Activated T-cell treated with anti-CD3 and anti-CD28 coated beads, Interleukin-2, amount 50 U/mL, for 72 hours (primary cell): ENCODE measurements at regions not wholly inside any gene's neighbourhood (a gene's known extent, or its start where the extent isn't known, plus 50 kb on each side); places are given as distances from the start of the nearest gene placed in this dataset.

Source experiments
- ATAC-seq, 2 donors: fragments of 150-1000 bp; cut with Tn5 transposase; replicated peaks in 1 of 2; 2 replicates each; pipeline ENCODE4 v1.10.0; 2021; ENCODE audit warnings: moderate library complexity in 2 of 2, mild to moderate bottlenecking in 1 of 2
- DNase-seq, 2 donors: peaks; one replicate each; pipeline ENCODE4 v3.0.0; 2021 to 2022; ENCODE audit warnings: mixed read lengths in 1 of 2
- H3K27ac Mint-ChIP-seq: one replicate; pipeline ENCODE4 v1.8.0; 2022; ENCODE audit warnings: mild to moderate bottlenecking, moderate library complexity, mixed read lengths
- H3K27me3 Mint-ChIP-seq: one replicate; pipeline ENCODE4 v1.8.0; 2022; ENCODE audit warnings: low read depth, mixed read lengths
- H3K36me3 Mint-ChIP-seq, 2 donors: one replicate each; pipeline ENCODE4 v1.8.0; 2022; ENCODE audit warnings: mixed read lengths in 2 of 2, mild to moderate bottlenecking in 1 of 2; ENCODE audit not compliant: insufficient read depth in 2 of 2
- H3K4me1 Mint-ChIP-seq: one replicate; pipeline ENCODE4 v1.8.0; 2022; ENCODE audit warnings: low read depth, mixed read lengths
- H3K4me3 Mint-ChIP-seq, 2 donors: one replicate each; pipeline ENCODE4 v1.8.0; 2022; ENCODE audit warnings: mild to moderate bottlenecking in 2 of 2, mixed read lengths in 2 of 2, moderate library complexity in 2 of 2
- H3K9me3 Mint-ChIP-seq, 2 donors: one replicate each; pipeline ENCODE4 v1.8.0; 2022; ENCODE audit warnings: mixed read lengths in 2 of 2

DNA sequence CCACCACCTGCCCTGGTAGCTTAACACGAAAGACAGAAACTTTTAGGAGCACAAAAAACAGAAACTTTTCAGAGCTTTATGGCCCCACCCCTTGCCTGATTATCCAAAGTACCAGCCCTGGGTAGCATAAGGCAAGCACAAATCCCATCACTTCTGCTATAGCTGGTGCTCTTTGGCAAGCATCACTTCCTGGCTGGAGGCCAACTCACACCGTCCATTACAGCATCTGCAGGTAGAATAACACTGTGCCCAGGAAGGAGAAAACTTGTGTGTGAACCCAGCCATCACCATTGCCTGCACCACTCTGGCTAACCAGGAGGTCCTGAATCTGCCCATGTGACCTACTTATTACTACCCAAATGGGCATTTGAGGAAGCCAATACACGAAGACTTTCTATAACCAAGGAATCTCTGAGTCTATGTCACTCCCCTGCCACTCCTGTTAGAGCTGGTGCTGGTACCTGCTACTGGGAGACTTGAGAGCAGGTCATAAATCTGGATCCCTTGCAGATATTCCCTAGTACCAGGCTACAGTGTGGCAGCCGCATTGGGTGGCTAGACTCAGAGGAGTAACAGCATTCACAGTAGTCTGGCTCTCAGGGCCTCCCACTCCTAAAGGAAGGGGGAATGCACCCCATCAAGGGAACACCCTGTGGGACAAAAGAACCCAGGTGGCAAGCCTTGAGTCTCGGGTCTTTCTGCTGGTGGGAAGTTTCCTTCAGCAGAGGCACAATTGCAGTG is 73.3 kb upstream of the AKAP13 start:
- H3K36me3 Mint-ChIP-seq: peaks cover 0 to 3% of the 10 kb centered on the region in 2 donors

DNA sequence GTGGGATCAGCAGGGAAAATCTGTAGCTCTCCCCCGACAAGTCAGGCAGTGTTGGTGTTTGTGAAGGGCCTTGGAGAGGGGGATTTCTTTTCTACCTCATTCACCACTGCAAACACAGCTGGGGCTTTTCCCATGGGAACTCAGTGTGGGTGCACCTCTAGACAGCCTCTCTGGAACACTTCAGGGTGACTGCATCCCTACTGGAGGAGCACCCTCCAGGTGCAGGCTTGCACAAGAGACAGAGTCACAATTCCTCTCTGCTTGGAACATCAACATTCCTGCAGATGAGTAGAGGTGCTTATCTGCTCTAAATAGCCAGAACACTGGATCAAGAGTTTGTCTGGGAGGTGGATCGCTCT is 72.7 kb upstream of the AKAP13 start:
- no peak overlapping the region for H3K27ac Mint-ChIP-seq
- H3K4me1 Mint-ChIP-seq: peaks cover 14% of the 10 kb centered on the region
- ATAC-seq (no peak), DNase-seq (no peak)
- H3K4me3 Mint-ChIP-seq: no peak overlapping the region
- H3K27me3 Mint-ChIP-seq: no peaks in the 10 kb centered on the region
- peaks cover 0 to 3% of the 10 kb centered on the region in 2 donors for H3K36me3 Mint-ChIP-seq
- no peaks in the 10 kb centered on the region for H3K9me3 Mint-ChIP-seq

More for the DNA sequence above, 73.3 kb upstream of the AKAP13 start:
- no peak overlapping the region for H3K27ac Mint-ChIP-seq
- DNase-seq (no peak), ATAC-seq (no peak)
- H3K4me3 Mint-ChIP-seq: no peak overlapping the region
- H3K27me3 Mint-ChIP-seq: no peaks in the 10 kb centered on the region
- H3K4me1 Mint-ChIP-seq: peaks cover 16% of the 10 kb centered on the region
- H3K9me3 Mint-ChIP-seq: no peaks in the 10 kb centered on the region

DNA sequence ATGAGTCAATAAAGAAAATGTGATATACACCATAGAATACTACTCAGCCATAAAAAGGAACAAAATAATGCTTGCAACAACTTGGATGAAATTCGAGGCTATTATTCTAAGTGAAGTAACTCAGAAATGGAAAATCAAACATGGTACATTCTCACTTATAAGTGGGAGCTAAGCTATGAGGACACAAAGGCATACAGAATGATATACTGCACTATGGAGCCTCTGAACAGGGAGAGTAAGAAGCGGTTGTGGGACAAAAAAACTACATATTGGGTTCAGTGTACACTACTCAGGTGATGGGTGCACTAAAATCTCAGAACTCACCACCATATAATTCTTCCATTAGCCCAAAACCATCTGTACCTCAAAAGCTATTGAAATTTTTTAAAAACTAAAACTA is 68.8 kb upstream of the AKAP13 start:
- DNase-seq: no peak
- Mint-ChIP-seq H3K4me1 (peaks cover 45% of the 10 kb centered on the region), H3K9me3 (no peaks in the 10 kb centered on the region)

DNA sequence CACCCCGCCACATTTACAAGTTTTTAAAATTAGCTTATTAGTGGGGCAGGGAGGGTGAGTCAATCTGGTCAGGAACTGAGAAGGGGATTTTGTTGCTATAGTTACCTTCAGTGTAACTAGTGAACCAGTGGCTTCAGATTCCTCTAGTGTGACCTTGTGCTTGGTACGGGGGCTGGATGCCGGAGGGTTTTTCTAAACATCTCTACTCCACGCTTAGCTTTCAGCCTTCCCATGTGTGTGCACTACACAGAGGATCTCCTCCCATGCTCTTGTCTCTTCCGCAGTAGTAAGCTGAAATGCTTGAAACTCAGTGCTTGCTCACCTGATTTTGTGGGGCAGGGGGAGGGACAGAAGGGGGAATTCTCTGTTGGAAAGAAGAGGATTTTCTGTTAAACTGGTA is 67.9 kb upstream of the AKAP13 start:
- H3K36me3 Mint-ChIP-seq: peaks cover 0 to 3% of the 10 kb centered on the region in 2 donors
- peak overlapping the region in 1 of 2 donors; percentile 9 for H3K4me3 Mint-ChIP-seq
- ATAC-seq: peak in 1 of 2 donors; percentile 45
- no peak overlapping the region for H3K27ac Mint-ChIP-seq
- no peak for DNase-seq
- peaks cover 53% of the 10 kb centered on the region for H3K4me1 Mint-ChIP-seq
- no peaks in the 10 kb centered on the region for H3K27me3 Mint-ChIP-seq
- H3K9me3 Mint-ChIP-seq: no peaks in the 10 kb centered on the region

More for the DNA sequence above, 68.8 kb upstream of the AKAP13 start:
- Mint-ChIP-seq H3K27ac (no peak overlapping the region), H3K27me3 (no peaks in the 10 kb centered on the region), H3K4me3 (no peak overlapping the region), H3K36me3 (peaks cover 0 to 3% of the 10 kb centered on the region in 2 donors)
- ATAC-seq: no peak

DNA sequence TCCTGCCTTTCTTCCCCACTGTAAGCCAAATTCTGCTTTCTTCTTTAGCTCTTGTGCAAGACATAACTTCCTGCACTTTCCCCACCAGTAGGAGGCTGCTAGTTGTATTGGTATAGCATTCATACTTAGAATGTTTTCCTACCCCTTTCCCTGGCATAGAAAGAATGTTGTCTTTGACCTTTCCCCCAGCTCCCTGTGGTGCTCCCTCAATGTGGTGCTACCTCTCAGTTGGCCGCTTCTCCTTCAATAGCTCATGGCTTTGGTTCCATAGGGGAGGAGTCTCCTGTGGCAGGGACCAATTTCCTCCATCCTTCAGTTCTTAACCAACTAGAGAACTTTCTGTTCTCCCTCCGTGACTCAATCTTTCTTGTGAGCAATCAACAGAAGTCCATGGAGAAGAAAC is 67.5 kb upstream of the AKAP13 start:
- no peak for ATAC-seq
- Mint-ChIP-seq H3K27me3 (no peaks in the 10 kb centered on the region), H3K27ac (no peak overlapping the region), H3K9me3 (no peaks in the 10 kb centered on the region), H3K36me3 (peaks cover 0 to 3% of the 10 kb centered on the region in 2 donors), H3K4me1 (peaks cover 57% of the 10 kb centered on the region), H3K4me3 (peak overlapping the region; percentile 7 to 9)
- no peak for DNase-seq

- no peaks in the 10 kb centered on the region for H3K9me3 Mint-ChIP-seq
- DNase-seq: no peak
- ATAC-seq: no peak
- H3K4me3 Mint-ChIP-seq: peak overlapping the region in 1 of 2 donors; percentile 9
- peaks cover 0 to 3% of the 10 kb centered on the region in 2 donors for H3K36me3 Mint-ChIP-seq
- peaks cover 61% of the 10 kb centered on the region for H3K4me1 Mint-ChIP-seq
- no peaks in the 10 kb centered on the region for H3K27me3 Mint-ChIP-seq
- no peak overlapping the region for H3K27ac Mint-ChIP-seq
These were observed 67.1 kb upstream of the AKAP13 start for GRCh38 chr15:85313339-85313738.

GRCh38 chr15:85314146-85314545 is 66.3 kb upstream of the AKAP13 start:
- H3K4me1 Mint-ChIP-seq: peaks cover 62% of the 10 kb centered on the region
- H3K27ac Mint-ChIP-seq: no peak overlapping the region
- H3K36me3 Mint-ChIP-seq: peaks cover 0 to 3% of the 10 kb centered on the region in 2 donors
- H3K4me3 Mint-ChIP-seq: no peak overlapping the region
- ATAC-seq: no peak
- no peaks in the 10 kb centered on the region for H3K27me3 Mint-ChIP-seq
- DNase-seq: no peak
- no peaks in the 10 kb centered on the region for H3K9me3 Mint-ChIP-seq

GRCh38 chr15:85314633-85315032 is 65.8 kb upstream of the AKAP13 start:
- ATAC-seq (peak; percentile 43 to 51), DNase-seq (no peak)
- peaks cover 2 to 3% of the 10 kb centered on the region in 2 donors for H3K36me3 Mint-ChIP-seq
- H3K9me3 Mint-ChIP-seq: no peaks in the 10 kb centered on the region
- no peak overlapping the region for H3K4me3 Mint-ChIP-seq
- peak overlapping the region; percentile 85 for H3K27ac Mint-ChIP-seq
- H3K27me3 Mint-ChIP-seq: no peaks in the 10 kb centered on the region
- peaks cover 66% of the 10 kb centered on the region for H3K4me1 Mint-ChIP-seq

DNA sequence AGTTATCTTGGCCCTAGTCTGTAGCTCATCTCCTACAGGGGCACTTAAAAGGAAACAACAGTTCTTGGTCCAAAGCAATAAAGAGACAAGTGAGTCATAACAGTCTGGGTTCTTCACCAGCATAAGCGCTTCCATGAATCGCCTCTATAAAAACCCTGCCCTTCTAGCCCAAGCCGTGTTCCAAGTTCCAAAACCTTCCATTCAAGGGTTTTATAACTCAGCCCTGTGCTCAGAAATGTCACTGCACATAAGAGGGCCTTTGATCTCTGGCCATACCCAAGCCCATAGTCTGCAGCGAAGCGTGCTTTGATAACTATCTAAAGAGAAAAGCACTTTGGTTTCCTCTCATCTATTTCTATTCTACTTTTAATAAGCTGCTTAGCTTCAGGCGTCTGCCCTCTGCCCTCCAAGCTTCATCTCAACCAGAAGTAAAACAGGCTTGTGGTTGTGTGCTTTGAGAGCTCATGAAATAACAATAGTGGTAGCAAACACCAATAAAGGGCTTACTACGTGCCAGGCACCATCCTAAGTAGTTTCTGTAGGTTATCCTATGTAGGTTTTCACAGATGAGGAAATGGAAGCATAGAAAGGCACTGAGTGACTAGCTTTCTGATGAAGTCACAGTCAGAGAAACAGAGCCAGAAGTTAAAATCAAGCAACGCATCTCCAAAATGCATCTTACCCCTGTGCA is 64.0 kb upstream of the AKAP13 start:
- DNase-seq: no peak

GRCh38 chr15:85318048-85318731 is 62.2 kb upstream of the AKAP13 start:
- peak; percentile 80 to 82 for ATAC-seq
- peaks cover 3% of the 10 kb centered on the region in 2 donors for H3K36me3 Mint-ChIP-seq
- peaks cover 57% of the 10 kb centered on the region for H3K4me1 Mint-ChIP-seq
- H3K9me3 Mint-ChIP-seq: peaks cover 0 to 1% of the 10 kb centered on the region in 2 donors
- DNase-seq: peak; percentile 21 to 38
- no peak overlapping the region for H3K27ac Mint-ChIP-seq
- peak overlapping the region; percentile 32 to 51 for H3K4me3 Mint-ChIP-seq
- no peaks in the 10 kb centered on the region for H3K27me3 Mint-ChIP-seq

More for the DNA sequence above, 64.0 kb upstream of the AKAP13 start:
- Mint-ChIP-seq H3K36me3 (peaks cover 0 to 2% of the 10 kb centered on the region in 2 donors), H3K9me3 (no peaks in the 10 kb centered on the region), H3K4me1 (peaks cover 66% of the 10 kb centered on the region), H3K4me3 (peak overlapping the region; percentile 62 to 77), H3K27ac (peak overlapping the region; percentile 78), H3K27me3 (no peaks in the 10 kb centered on the region)
- peak; percentile 63 to 70 for ATAC-seq

GRCh38 chr15:85318732-85319076 is 61.7 kb upstream of the AKAP13 start:
- no peaks in the 10 kb centered on the region for H3K27me3 Mint-ChIP-seq
- ATAC-seq (peak in 1 of 2 donors; percentile 22), DNase-seq (no peak)
- no peak overlapping the region for H3K27ac Mint-ChIP-seq
- H3K4me3 Mint-ChIP-seq: peak overlapping the region; percentile 32 to 51
- H3K9me3 Mint-ChIP-seq: peaks cover 0 to 2% of the 10 kb centered on the region in 2 donors
- H3K4me1 Mint-ChIP-seq: peaks cover 55% of the 10 kb centered on the region
- peaks cover 4 to 5% of the 10 kb centered on the region in 2 donors for H3K36me3 Mint-ChIP-seq

DNA sequence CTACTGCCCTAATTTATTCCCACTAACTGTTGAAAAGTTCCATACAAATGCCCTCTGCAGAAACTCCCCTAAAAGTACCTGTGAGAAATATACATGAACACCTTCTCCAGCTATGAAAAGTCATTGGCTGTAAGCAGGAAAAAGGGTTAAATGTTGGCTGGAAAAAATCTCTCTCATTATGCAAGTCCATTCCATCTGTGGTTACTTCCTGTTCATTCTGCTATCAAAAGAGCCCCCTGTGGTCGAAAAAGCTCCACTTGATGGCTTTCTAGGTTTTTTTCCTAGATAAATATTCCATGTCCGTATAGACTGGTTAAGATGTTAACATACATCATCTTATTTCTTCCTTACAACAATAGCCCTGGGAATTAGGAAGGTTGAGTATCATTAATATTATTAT is 56.2 kb upstream of the AKAP13 start:
- DNase-seq (no peak), ATAC-seq (no peak)
- Mint-ChIP-seq H3K36me3 (peaks cover 4 to 5% of the 10 kb centered on the region in 2 donors), H3K9me3 (peaks cover 0 to 2% of the 10 kb centered on the region in 2 donors), H3K27me3 (no peaks in the 10 kb centered on the region), H3K27ac (no peak overlapping the region), H3K4me1 (peaks cover 20% of the 10 kb centered on the region), H3K4me3 (no peak overlapping the region)

GRCh38 chr15:85325834-85326233 is 54.6 kb upstream of the AKAP13 start:
- Mint-ChIP-seq H3K27ac (no peak overlapping the region), H3K27me3 (no peaks in the 10 kb centered on the region), H3K4me3 (no peak overlapping the region), H3K36me3 (peaks cover 3 to 4% of the 10 kb centered on the region in 2 donors), H3K4me1 (peaks cover 32% of the 10 kb centered on the region), H3K9me3 (peaks cover 0 to 2% of the 10 kb centered on the region in 2 donors)
- no peak for ATAC-seq
- no peak for DNase-seq
